NCI-H146 treated with DMSO at 0.1 percent for 48 hours (cell line): ENCODE measurements at regions not wholly inside any gene's neighbourhood (a gene's known extent, or its start where the extent isn't known, plus 50 kb on each side); places are given as distances from the start of the nearest gene placed in this dataset.

Experiments
- DNase-seq: peaks from one replicate; lab custom pipeline; 2025; ENCODE audit not compliant: unreplicated experiment; lab: John Stamatoyannopoulos, UW

DNA sequence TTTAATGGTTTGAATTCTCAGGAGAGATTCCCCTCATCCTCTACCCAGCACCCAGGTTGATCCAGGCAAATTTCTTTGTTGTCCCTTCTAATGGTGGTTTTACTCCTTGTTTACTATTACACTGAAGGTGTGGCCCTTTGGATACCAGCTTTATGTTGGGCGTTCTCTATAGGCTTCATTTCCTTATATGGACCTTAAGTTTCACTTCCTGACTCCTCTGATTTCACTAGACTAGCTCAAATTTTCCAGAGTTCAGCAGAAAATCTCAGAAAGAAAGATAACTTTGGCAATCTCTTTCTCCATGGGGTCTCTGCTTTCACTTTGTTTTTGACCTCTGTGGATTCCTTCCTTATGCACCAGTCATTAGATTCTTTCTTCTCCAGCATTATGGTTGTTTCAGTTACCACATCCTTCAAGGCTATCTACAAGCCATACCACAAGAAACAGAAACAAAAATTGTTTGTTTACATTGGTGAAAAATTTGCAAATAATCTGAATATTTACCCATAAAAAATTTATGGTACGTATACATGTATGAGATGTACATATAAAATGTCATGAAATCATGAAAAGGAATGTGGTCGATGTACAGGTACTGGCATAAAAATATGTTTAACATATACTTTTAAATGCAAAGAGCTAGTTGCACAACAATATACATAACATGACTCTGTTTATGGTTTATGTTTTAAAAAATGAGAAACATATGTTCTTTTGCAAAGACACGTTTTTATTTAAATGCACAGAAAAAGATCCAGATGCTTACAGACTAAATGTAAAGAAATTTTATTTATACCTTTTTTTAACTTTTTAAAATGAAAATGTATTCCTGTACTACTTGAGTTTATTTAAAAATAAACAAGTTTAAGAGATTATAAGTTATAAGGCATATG is 212.6 kb downstream of the LACC1 start:
- no peak for DNase-seq

DNA sequence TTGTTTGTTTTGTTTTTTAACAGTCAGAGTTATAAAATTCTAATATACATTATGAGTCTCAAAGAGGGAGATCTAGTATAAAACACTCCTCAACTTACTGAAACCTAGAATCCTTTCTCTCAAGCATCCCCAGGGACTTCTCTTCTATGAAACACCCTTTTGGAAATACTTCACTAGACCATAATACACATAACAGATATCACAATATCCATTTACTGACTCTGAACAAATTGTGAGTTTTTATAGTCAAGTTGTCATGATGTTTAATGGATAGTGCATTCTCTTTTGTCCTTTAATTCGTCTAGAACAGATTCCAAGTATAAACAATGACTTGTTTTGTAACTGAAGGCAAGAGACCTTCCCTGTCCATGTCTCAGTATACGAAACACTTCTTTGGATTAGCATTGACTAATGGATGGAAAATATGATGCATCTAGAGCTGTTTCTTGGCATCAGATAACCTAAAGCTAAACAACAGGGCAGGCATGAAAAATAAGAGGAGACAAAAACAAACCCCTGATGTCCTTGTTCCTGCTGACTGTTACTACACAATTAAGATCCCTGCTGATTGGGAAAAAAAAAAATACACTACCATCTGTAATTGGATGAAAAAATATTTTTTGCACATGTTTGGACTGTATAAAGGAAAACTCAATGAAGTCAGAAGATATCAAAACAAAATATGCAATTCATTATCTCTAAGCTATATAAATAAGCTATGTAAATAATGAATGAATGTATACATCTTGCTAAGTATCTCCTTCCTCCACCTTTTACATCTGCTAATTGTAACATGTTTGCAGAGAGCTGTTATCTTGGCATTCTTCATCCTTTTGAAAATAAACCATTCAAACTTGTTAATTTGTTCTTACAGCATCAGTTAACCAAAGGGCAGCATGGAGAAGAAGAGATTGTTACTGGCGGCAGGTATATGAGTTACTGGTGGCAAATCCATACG is 214.2 kb downstream of the LACC1 start:
- peak; percentile 37 for DNase-seq

- DNase-seq, result no peak
Observed at GRCh38 chr13:44096901-44097300, 217.2 kb downstream of the LACC1 start.

DNA sequence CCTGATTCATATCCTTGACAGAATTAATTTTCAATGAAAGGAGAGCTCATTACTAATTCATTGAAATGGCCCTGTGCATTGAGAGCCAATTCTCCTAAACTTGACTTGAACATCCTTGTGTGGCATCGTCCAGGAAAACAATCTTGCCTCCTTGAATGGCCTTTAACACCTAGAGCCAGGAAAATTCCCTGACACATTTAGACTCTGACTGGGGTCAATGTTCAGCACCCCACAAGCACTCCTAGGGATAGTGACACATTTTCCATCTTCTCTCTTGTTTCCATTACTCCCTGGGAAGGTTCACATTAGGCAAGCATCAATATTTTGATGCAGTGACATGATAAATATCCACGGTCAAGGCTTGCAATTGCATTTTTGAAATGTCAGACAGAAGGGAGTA is 218.9 kb downstream of the LACC1 start:
- DNase-seq, result no peak

DNA sequence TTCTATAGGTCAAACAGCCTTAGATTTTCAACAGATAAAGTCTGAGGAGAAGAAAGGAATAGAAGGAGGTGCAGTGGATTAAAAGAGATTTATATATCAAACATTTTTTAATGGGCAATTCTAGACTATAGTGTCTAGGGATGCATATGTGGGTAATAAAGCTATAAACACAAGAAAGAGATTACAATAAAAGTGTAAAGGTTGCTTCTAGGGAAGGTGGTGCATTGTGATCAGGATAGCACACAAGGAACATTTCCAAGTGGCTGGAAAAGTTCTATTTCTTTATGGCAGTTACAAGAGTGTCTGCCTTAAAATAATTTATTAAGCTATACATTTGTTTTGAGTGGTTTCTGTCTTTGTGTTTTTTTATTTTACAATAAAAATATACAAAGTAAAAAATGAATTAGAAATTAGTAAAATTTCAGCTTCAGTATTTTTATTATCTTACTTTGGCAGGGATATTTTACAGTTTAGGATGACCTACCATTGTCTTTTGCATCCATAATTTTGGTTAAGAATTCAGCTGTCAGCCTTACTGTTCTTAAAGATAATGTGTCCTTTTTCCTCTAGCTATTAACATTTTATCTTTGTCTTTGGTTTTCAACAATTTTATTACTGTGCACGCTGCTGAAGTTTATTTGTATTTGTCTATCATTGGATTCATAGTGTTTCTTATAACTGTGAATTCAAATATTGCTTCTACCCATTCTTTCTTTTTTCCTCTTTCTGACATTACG is 221.8 kb downstream of the LACC1 start:
- no peak for DNase-seq

- no peak for DNase-seq
Observed at GRCh38 chr13:44103429-44104196, 223.9 kb downstream of the LACC1 start.

GRCh38 chr13:44104197-44104490 is 224.4 kb downstream of the LACC1 start:
- no peak for DNase-seq

GRCh38 chr13:44104969-44105368 is 225.3 kb downstream of the LACC1 start:
- DNase-seq, result no peak

- DNase-seq, result no peak
Observed at GRCh38 chr13:44106266-44107152, 226.8 kb downstream of the LACC1 start.

GRCh38 chr13:44107357-44108121 is 227.8 kb downstream of the LACC1 start:
- no peak for DNase-seq

GRCh38 chr13:44108331-44108858 is 228.7 kb downstream of the LACC1 start:
- no peak for DNase-seq

- no peak for DNase-seq
Observed at GRCh38 chr13:44110091-44110621, 230.5 kb downstream of the LACC1 start.

GRCh38 chr13:44111701-44112100 is 232.0 kb downstream of the LACC1 start:
- DNase-seq, result no peak

DNA sequence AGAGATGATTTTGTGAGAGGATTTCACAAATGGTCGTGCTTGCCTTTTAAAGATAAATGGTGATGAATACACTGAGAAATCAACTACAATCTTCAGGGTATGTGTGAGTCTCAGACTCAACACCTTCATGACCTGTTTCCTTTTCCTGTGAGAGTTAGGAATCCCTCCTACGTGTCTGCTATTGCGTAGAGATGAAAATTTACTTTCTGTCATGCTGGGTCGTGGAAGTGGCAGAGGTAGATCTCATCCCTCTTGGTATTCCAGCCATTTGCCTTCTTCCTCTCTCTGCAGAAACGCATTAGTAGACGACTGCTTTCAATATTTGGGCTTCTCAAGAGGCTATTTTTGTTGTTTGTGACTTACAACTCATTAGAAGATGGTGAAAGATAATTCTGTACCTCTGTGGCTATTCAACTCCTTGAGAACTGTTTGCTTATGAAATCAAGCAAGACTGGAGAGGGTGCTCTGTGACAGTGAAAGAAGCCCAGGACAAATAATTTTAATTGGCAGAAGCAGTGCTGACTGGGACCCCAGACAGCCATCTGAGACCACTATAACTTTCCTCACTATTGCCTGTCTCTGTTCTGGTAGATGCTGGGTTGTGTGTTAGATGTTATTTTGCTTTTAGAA is 233.1 kb downstream of the LACC1 start:
- DNase-seq, result no peak

GRCh38 chr13:44116562-44117332 is 237.0 kb downstream of the LACC1 start:
- DNase-seq, result no peak

GRCh38 chr13:44117351-44117750 is 237.6 kb downstream of the LACC1 start:
- no peak for DNase-seq

GRCh38 chr13:44117816-44118215 is 238.1 kb downstream of the LACC1 start:
- no peak for DNase-seq
